Epithelial cell of proximal tubule (primary cell): ENCODE measurements at regions not wholly inside any gene's neighbourhood (a gene's known extent, or its start where the extent isn't known, plus 50 kb on each side); places are given as distances from the start of the nearest gene placed in this dataset.

ENCODE experiments used
- DNase-seq: peaks from one replicate; pipeline ENCODE4 v3.0.0-alpha.2; 2011; ENCODE audit warnings: low read depth
- H3K4me3 ChIP-seq: 2 replicates; pipeline ENCODE4 v1.5.1; 2011; ENCODE audit warnings: low read depth, mild to moderate bottlenecking, low read length
- CTCF ChIP-seq: conservative IDR thresholded peaks from 2 replicates; pipeline ENCODE4 v1.5.1; 2012; ENCODE audit warnings: low read depth, mild to moderate bottlenecking, low read length

- no peak overlapping the region for H3K4me3 ChIP-seq
- TF ChIP-seq CTCF: no peak
- no peak for DNase-seq
Measured at GRCh38 chr10:110434489-110435096, 63.1 kb upstream of the DUSP5 start.

- H3K4me3 ChIP-seq: no peak overlapping the region
- TF ChIP-seq CTCF: no peak
- no peak for DNase-seq
Measured at GRCh38 chr10:110436554-110437350, 61.0 kb upstream of the DUSP5 start.

GRCh38 chr10:110437351-110437605 lies 60.4 kb upstream of the DUSP5 start:
- no peak for DNase-seq
- H3K4me3 ChIP-seq: no peak overlapping the region
- TF ChIP-seq CTCF: no peak

GRCh38 chr10:110437761-110438341 lies 59.9 kb upstream of the DUSP5 start:
- no peak for TF ChIP-seq CTCF
- H3K4me3 ChIP-seq: no peak overlapping the region
- no peak for DNase-seq

GRCh38 chr10:110442746-110443145 lies 55.0 kb upstream of the DUSP5 start:
- H3K4me3 ChIP-seq: no peak overlapping the region

GRCh38 chr10:110443239-110444003 lies 54.3 kb upstream of the DUSP5 start:
- TF ChIP-seq CTCF: no peak
- no peak overlapping the region for H3K4me3 ChIP-seq
- no peak for DNase-seq

More at GRCh38 chr10:110442746-110443145, 55.0 kb upstream of the DUSP5 start:
- no peak for TF ChIP-seq CTCF
- no peak for DNase-seq
